ENCODE measurements at regions not wholly inside any gene's neighbourhood (a gene's known extent, or its start where the extent isn't known, plus 50 kb on each side); places are given as distances from the start of the nearest gene placed in this dataset.
"Not testable (repeated sequence)": the region's sequence is repeated elsewhere in the genome, so short reads cannot be mapped to it uniquely, and the experiment has no call there.

- TF ChIP-seq CTCF (IDR thresholded peaks at IDR 0.05); EZH2 (IDR thresholded peaks at IDR 0.05; ENCODE audit: borderline replicate concordance, insufficient read depth, low read depth, low read length, poor library complexity, severe bottlenecking): not testable (repeated sequence)
These were observed 207.8 kb downstream of the GABRG2 start for GRCh38 chr5:162275387-162275786.

Data from B cell (primary cell).